Fibroblast of skin of left biceps (primary cell): ENCODE measurements at regions not wholly inside any gene's neighbourhood (a gene's known extent, or its start where the extent isn't known, plus 50 kb on each side); places are given as distances from the start of the nearest gene placed in this dataset.
A peak's percentile ranks its signal among the peaks of the same experiment; 100 is the strongest.
"Not testable (repeated sequence)": the region's sequence is repeated elsewhere in the genome, so short reads cannot be mapped to it uniquely, and the experiment has no call there.

Source experiments
- DNase-seq, 2 experiments: peaks; one replicate each; pipeline ENCODE4 v3.0.0-alpha.2; 2013; ENCODE audit warnings: low read depth in 2 of 2

GRCh38 chr6:137709424-137710236 lies 157.4 kb upstream of the TNFAIP3 start:
- no peak for DNase-seq

GRCh38 chr6:137711972-137712371 lies 155.1 kb upstream of the TNFAIP3 start:
- DNase-seq: no peak

- DNase-seq: no peak
Measured at GRCh38 chr6:137712587-137712986, 154.5 kb upstream of the TNFAIP3 start.

- DNase-seq: no peak
Measured at GRCh38 chr6:137715589-137716045, 151.4 kb upstream of the TNFAIP3 start.

GRCh38 chr6:137717074-137718073 lies 149.7 kb upstream of the TNFAIP3 start:
- no peak for DNase-seq

GRCh38 chr6:137718903-137719302 lies 148.2 kb upstream of the TNFAIP3 start:
- not testable (repeated sequence) for DNase-seq

- no peak for DNase-seq
Measured at GRCh38 chr6:137722749-137723272, 144.2 kb upstream of the TNFAIP3 start.

GRCh38 chr6:137723273-137724017 lies 143.6 kb upstream of the TNFAIP3 start:
- no peak for DNase-seq

- DNase-seq: no peak
Measured at GRCh38 chr6:137724018-137724403, 143.0 kb upstream of the TNFAIP3 start.

GRCh38 chr6:137724495-137725211 lies 142.4 kb upstream of the TNFAIP3 start:
- no peak for DNase-seq

GRCh38 chr6:137725949-137726348 lies 141.1 kb upstream of the TNFAIP3 start:
- DNase-seq: no peak

- DNase-seq: no peak
Measured at GRCh38 chr6:137726582-137726981, 140.5 kb upstream of the TNFAIP3 start.

- no peak for DNase-seq
Measured at GRCh38 chr6:137727216-137727765, 139.8 kb upstream of the TNFAIP3 start.

- peak; percentile 63 to 74 for DNase-seq
Measured at GRCh38 chr6:137728386-137729349, 138.4 kb upstream of the TNFAIP3 start.

- DNase-seq: peak; percentile 79 to 84
Measured at GRCh38 chr6:137729866-137730629, 137.0 kb upstream of the TNFAIP3 start.

- no peak for DNase-seq
Measured at GRCh38 chr6:137731600-137731959, 135.5 kb upstream of the TNFAIP3 start.

GRCh38 chr6:137731960-137732616 lies 135.0 kb upstream of the TNFAIP3 start:
- DNase-seq: no peak

- DNase-seq: no peak
Measured at GRCh38 chr6:137733372-137733771, 133.7 kb upstream of the TNFAIP3 start.
